M059J (cell line): ENCODE measurements at regions not wholly inside any gene's neighbourhood (a gene's known extent, or its start where the extent isn't known, plus 50 kb on each side); places are given as distances from the start of the nearest gene placed in this dataset.

Experiments
- DNase-seq: peaks from one replicate; pipeline ENCODE4 v3.0.0-alpha.2; 2012; ENCODE audit warnings: low read depth

DNA sequence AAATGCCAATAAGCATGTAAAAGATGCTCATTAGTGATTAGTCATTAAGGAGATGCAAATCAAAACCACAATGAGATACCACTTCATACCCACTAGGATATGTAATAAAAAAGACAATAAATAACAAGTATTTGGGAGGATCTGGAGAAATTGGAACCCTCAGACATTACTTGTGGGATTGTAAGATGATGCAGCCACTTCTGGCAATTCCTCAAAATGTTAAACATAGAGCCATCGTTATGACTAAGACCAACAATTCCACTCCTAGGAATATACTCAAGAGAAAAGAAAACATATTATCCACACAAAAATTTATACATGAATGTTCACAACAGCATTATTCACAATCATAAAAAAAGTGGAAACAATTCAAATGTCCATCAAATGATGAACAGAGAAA is 336.2 kb upstream of the PMFBP1 start:
- peak; percentile 51 for DNase-seq

DNA sequence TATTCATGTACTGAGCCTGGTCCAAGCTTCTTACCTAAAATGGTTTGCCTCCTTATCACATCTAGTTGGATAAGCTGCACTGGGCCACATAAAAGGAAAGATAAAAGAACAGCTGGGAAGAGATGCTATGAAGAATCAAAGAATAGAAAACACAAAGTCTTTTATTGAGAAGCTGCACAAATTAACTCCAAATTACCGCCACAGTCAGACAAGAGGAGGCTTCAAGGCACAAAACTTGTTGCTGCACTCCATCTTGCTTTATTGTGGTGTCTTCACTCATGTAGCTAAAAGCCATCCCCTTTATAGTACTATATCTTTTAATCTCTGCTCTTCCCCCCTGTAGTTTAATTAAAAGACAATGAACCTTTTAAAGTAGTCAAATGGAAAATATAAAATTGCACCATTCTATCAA is 330.6 kb upstream of the PMFBP1 start:
- DNase-seq = no peak

DNA sequence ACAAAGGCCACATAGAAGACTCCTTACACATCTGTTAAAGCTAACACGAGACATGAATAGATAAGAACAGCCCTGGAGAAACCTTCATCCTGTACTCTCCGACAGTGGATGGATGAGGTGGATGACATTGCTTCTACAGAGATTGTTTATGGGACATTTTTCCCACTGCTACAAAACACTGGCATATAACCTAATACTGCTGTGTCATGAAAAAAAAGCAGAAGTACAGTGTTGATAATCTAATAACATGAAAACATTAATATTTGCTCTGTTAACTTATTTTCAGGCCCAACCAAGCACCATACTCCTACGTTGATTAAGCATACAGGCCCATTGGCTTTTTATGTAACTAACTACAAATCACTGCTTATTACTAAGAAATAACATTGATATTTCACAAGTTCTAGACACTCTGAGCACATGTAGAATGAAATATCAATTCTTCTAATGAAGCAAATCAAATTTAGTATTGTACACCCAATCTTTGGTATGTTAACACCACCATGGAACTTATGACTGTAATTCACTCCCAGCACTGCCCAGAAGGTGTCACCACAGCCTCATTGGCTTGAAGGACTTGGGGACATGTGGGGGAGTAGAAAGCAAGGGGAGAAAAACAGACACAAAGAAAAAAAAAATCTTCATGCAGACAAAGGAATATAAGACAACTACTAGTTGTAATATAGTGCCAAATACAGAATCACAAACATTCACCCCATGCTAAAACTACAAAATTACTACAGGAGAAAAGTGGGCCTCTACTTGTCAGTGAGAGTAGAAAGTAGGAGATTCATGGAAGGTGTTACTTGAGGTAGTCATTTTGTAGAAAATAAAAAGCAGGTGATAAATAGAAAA is 330.0 kb upstream of the PMFBP1 start:
- peak; percentile 72 for DNase-seq

DNA sequence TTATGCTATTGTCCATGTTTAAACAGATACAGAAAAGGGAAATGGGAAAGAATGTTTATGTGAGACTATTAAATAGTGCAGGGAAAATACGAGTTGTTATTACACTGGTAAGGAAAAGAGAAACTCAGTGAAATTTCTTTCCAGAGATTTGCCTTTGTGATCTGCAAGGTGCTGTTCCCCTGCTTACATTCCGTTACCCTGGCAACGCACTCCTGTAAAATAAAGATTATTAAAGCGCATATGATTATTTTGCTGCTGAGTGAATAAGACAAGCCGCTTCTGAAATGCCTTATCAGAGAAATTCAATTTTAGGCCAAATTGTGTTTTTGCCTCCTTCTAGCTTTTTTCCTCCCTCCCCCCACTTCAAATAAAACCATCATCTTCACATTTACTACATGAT is 328.6 kb upstream of the PMFBP1 start:
- DNase-seq = no peak

DNA sequence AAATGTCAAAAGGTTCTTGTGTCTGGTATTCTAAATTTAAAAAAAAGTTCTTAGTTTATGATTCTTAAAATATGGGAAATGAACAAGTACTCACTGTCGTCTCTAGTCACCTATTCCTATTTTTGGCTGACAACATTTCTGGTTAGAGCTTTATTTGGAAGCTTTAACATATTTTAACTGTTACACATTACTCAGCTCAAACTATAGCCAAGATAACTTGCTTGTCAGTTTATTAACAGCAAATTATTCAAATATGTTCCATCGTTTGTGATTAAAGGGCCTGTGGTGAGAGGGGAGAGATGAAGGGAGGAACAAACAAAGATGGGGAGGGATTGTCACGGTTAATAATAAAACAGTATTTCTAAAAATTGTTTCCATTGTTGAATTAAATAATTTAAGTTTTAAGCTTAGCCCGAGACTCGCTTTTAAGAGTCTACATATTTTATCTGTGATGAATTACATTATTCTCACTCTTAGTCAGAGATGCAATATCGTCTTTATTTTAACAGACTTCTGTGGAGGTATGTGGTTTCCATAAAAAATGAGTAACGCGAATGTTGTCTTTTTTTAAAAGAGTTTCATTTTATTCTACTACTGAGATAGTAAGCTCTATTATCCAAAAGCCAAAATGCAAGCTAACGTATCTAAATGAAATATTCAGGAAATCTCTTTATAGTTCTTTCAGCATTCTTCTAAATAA is 321.9 kb upstream of the PMFBP1 start:
- DNase-seq = peak; percentile 76

DNA sequence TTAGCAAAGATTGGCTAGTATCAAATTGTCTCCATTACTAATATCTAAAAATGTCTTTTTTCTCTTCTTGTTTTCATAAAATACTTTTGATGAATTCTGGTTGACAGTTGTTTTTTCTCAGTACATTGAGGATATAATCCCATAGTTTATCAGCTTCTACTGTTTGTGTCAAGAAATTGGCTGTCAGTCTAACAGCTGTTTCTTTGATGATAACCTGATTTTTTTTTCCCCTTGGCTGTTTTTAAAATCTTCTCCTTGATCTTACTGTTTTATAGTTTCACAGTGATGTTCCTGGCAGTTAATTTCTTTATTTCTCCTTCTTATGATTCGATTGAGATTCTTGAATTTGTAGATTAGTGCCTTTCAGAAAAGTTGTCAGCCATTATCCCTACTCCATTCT is 315.3 kb upstream of the PMFBP1 start:
- DNase-seq = no peak

DNA sequence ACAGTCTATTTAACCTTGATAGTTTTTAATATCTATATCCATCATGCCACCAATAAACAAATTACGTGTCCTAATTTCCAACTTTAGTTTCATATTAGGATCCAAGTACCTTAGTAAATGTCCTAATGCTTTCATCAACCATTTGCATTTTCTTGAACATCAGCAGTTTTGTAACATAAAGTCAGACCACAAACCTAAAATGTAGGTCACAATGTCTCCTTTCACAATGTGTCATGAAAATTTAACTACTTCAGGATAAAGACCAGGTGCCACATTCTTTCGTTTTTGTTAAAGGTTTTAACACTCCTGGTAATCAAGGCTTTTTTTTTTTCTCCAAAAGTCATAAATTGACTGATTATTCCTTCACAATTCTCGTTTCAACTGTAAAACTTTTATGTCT is 310.7 kb upstream of the PMFBP1 start:
- no peak for DNase-seq

DNA sequence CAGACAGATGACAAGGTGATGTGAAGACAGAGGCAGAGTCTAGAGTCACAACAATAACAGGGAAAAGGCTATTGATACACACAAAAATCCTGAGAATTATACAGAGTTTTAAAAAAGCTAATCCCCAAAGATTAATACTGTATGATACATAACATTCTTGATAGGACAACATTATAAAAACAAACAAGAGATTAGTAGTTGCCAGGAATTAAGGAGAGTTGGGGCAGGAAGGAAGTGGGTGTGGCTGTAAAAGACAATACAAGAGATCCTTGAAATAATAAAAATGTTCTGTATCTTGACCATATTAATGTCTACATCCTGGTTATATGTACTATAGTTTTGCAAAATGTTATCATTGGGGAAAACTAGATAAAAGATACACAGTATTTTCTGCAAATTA is 309.5 kb upstream of the PMFBP1 start:
- peak; percentile 22 for DNase-seq

DNA sequence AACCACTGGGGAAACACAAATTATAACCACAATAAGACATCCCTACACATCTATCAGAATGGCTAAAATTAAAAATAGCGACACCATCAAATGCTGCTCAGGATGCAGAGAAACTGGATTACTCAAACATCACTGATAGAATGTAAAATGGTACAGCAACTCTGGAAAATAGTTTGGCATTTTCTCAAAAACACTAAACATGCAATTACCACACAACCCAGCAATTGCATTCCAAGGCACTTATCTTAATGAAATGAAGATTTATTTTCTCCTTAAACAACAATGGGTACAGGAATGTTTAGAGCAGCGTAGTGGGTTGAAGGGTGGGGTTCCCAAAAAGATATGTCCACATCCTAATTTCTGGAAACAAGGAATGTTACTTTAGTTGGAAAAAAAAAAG is 309.0 kb upstream of the PMFBP1 start:
- no peak for DNase-seq

DNA sequence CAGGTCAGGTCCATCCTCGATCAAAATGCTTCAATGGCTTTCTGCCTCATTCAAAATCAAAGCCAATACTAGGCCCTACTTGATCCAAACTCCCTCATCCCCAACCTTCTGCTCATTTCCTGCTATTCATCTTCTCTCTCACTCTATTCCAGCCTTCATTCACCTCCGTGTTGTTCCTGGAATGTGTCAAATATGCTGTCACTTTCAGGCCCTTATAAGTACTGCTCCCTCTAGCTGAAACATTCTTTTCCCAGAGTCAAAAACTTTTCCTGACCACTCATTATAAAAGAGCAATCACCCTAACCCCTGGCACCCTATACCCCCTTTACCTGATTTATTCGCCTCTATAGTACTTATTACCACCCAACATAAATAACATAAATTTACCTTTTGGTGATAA is 303.7 kb upstream of the PMFBP1 start:
- DNase-seq = peak; percentile 56

DNA sequence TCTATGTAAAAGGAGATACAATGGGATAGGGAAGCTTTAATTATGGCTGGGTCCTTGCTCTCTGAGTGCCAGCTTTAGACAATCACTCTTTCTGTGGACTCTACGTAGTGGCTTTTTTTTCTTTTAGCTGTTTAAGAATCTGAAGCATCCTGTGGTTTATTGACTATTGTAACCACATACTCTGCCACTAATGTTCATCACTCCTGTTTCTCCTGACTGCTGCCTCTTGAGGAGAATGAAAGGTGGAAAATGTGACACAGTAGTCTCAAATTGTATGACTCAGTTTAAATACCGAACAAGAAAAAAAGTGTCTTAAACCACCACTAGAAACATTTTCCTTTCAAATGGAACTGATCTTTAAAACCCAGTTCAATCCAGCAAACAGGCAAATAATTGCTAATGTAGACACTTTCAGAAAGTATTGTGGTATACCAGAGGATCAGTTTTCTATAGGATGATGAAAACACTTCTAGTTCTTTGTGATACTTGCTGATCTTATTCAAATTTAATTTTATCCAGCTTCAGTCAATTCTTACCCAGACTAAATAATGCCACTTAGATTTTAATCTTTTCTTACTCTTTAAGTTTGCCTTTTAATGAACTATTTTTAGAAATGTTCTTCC is 302.7 kb upstream of the PMFBP1 start:
- peak; percentile 98 for DNase-seq

DNA sequence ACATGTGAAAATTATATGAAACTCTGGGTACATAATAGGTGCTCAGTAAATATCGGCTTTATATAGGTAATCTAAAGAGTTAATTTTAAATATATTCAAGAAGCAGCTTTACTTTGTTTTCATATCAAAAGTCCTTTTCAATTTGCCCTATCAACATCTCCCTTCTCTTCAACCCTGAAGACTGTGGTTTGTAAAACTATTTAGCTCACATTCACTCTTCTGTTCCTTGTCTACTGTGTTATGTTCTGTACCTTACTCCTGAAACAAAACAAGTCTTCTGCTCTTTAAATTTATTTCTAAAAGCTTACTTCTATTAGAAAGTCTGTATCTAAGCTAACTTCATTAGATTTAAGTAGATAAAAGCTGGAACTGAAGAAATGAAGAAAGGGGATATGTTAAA is 301.7 kb upstream of the PMFBP1 start:
- no peak for DNase-seq

DNA sequence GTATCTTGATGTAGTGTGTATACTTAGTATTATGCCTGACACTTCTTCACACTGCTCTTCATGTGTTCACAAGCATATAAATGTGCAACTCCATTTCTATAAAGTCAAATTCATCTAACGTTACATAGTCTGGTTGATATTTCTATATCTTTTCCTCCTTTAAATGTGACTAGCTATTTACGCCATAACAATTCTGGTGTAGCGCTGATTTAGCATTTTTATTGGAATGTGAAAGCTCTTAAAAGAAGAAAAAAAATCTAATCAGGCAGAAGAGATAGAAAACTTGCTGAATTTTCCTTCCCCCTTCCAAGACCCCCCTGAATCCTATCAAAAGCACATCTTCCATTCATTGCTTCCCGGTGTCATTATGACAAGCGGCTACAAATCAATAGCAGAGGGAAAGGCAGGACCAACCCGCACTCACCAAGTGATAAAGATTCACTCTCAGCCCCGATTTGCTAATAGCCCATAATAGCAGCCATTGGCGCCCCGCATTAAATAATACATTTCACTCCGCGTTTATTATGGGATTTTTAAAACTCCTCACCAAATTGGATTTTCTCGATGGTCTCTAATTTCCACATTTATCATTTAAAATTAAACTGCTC is 299.5 kb upstream of the PMFBP1 start:
- no peak for DNase-seq

DNA sequence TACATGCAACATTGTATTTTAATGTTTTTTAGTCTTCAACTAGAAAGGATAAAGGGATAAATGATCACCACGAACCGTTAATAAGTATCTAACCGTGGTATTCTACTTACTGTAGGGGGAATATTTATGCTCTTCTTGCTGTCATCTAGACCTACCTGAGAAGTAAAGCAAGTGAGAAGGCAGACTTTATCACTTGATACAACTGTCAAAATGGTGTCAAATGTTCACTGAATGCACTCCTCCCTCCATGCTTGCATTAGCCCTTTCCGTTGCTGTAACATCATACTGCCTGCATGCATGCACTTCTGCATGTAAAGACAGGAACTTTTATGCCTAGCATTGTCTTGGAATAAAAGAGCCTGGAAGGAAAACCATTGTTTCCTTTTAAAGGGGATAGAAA is 298.6 kb upstream of the PMFBP1 start:
- no peak for DNase-seq

DNA sequence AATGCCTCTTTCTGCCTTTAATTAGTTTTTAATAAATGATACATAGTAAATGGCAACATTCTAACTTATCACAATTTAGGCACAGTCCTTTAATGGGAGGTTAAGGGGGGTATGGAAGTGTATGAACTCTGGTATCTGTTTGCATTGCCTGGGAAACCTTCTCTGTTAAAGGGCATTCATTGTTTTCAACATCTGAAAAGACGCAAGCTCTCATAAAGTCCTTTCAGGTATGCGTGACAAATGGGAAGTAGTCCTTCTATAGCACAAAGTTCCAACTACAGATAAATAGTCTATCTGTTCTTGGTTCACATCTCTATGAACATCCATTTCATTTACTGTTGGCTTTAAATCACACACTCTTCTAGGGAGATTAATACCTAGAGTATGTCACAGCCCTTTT is 298.0 kb upstream of the PMFBP1 start:
- DNase-seq = no peak

DNA sequence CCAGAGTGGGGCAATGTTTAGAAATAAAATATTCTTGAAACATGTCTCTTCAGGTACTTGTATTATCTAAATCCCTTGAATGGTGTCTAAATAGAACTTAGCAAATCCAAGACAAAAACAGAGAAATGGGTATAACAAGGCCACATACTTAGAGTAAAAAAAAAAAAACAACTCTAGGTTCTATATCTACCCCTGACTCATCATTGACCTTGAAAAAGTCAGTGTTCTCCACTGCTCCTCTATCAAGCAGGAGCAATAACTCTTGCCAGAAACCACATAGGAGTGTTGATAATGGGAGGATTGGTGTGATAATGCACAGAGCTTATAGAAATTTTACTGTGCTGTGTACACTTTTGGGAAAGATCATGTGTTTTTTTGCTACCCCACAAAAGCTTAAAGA is 296.6 kb upstream of the PMFBP1 start:
- peak; percentile 26 for DNase-seq

DNA sequence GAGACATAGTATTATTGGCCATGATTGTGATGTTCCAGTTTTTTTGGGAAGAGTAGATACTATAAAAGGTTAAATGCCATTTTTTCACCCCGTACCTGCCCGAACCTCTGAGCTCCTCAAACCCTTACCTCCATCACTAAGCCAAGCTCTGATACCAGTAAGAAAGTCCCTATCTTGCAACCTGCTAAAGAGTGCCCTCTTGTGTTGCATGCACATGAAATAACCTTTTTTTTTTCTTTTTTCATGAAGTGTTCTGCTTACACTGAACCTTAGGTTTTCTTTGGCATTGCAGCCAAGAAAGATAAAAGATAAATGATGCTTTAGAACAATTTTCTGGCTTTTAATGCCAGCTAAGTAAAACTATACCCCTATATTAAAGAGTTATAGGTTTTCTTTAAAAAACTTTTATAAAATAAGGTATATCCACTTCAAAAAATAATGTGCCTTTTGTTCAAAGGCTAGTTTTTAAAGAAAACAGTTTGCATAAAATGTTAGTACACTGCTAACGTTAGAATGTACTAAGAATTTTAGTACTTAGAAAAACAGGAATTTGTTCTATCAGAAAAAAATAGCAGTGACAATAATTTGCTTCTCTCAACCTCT is 295.3 kb upstream of the PMFBP1 start:
- DNase-seq = peak; percentile 56

DNA sequence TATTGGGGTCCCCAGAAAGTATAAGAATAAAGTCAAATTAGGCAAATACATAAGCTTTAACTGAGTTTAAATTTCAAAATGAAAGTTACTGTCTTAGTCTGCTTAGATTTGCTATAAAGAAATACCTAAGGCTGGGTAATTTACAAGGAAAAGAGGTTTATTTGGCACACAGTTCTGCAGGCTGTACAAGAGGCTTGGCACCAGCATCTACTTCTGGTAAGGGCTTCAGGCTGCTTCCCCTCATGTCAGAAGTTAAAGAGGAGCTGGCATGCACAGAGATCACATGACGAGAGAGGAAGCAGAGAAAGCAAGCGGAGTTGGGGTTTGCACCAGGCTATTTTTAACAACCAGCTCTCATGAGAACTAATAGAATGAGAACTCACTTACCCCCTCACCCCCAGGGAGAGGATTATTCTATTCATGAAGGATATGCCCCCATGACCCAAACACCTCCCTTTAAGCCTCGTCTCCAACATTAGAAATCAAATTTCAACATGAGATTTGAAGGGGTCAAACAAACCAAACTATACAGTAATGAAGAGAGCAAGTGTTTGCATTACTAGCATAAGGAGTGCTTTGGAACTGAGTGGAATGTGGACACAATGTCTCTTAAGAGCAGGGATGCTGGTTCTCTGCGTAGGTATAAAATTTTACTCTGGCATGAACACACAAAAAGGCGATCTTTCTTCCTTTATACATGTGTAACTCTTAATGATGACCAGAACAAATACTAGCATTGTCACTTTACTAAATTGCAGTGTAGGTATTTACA is 292.8 kb upstream of the PMFBP1 start:
- DNase-seq = no peak

DNA sequence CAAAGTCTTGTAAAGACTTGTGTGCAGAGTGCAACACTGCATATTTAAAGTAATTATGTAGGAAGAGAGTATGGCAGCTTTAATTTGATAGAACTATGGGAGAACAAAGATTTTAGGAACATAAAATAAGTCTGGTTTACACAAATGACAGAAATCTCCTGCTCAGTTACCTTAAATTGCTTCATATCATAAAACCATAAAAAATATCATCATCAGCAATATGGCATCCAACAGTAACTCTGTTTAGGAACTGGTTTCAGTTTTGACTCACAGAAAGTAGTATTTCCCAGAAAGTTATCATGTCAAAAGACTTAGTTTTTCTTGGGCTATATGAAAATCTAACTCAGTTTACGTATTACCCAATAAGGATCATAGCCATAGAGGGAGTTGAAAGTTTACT is 292.1 kb upstream of the PMFBP1 start:
- DNase-seq = no peak

DNA sequence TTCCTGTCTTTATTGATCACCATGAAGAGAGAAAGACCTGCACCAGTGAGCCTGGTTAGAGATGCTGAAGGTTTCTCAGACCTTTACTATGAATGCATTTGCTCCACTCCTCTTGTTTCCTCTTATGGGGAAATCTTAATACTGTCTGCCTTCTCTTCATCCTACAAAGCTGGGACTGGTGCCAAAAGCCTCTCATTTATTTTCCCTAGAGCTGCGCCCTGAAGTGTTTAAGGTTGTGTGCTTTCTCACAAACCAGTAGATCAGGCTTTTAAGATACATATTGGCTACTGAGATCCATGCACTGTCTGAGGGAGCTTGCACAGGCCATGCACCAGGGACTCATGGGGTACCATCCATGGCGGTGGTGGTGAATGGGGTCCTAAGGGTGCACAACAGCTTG is 286.1 kb upstream of the PMFBP1 start:
- no peak for DNase-seq

DNA sequence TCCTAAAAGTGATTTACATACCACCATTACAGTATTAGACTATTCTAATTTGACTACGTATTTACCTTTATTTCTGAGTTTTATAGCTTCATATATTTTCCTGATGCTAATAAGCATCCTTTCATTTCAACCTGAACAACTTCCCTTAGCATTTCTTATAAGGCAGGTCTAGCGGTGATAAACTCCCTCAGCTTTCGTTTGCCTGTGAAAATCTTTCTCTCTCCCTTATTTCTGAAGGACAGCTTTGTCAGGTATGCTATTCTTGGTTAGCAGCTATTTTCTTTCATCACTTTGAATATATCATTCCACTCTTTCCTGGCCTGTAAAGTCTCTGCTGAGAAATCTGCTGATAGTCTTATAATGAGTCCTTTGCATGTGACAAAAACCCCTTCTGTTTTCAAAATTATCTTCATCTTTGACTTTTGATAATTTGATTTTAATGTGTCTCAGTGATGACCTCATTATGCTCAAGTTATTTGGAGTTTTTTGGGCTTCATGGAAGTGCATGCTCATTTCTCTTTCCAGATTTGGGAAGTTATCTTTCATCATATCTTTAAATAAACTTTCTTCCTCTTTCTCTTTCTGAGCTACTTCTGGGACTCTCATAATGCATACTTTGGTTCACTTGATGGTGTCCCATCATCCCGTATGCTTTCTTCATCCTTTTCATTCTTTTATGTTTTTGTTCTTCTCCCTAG is 285.4 kb upstream of the PMFBP1 start:
- no peak for DNase-seq
